ENCODE measurements at regions not wholly inside any gene's neighbourhood (a gene's known extent, or its start where the extent isn't known, plus 50 kb on each side); places are given as distances from the start of the nearest gene placed in this dataset.
"Not testable (repeated sequence)": the region's sequence is repeated elsewhere in the genome, so short reads cannot be mapped to it uniquely, and the experiment has no call there.

GRCh38 chr2:53508667-53509066, 258.9 kb upstream of the CHAC2 start:
- no peaks in the 10 kb centered on the region for H3K9me3 ChIP-seq
- no peak for DNase-seq
- no peaks in the 10 kb centered on the region for H3K36me3 ChIP-seq
- in situ Hi-C loops (cut with MboI; ENCODE audit: low sequenced_read_pairs in 4 of 4), result no loop called here
- no peak for ATAC-seq
- TF ChIP-seq POLR2A (IDR thresholded peaks at IDR 0.05), result no peak
- TF ChIP-seq, protein P1, sequence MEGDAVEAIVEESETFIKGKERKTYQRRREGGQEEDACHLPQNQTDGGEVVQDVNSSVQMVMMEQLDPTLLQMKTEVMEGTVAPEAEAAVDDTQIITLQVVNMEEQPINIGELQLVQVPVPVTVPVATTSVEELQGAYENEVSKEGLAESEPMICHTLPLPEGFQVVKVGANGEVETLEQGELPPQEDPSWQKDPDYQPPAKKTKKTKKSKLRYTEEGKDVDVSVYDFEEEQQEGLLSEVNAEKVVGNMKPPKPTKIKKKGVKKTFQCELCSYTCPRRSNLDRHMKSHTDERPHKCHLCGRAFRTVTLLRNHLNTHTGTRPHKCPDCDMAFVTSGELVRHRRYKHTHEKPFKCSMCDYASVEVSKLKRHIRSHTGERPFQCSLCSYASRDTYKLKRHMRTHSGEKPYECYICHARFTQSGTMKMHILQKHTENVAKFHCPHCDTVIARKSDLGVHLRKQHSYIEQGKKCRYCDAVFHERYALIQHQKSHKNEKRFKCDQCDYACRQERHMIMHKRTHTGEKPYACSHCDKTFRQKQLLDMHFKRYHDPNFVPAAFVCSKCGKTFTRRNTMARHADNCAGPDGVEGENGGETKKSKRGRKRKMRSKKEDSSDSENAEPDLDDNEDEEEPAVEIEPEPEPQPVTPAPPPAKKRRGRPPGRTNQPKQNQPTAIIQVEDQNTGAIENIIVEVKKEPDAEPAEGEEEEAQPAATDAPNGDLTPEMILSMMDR (IDR thresholded peaks at IDR 0.05 in 4 of 5, conservative IDR thresholded peaks at IDR 0.05 in 1 of 5), result no peak
- no peaks in the 10 kb centered on the region for H3K4me1 ChIP-seq
- H3K27ac ChIP-seq, result no peak overlapping the region
- H3K27me3 ChIP-seq, result no peaks in the 10 kb centered on the region
- H3K4me3 ChIP-seq, result no peak overlapping the region
- intact Hi-C loops (cut with DNase I; ENCODE audit: low total_unique reads), result no loop called here

- intact Hi-C loops (cut with DNase I; ENCODE audit: low total_unique reads); in situ Hi-C loops (cut with MboI; ENCODE audit: low sequenced_read_pairs in 4 of 4); H3K9me3 ChIP-seq; H3K4me1 ChIP-seq; H3K4me3 ChIP-seq; H3K27me3 ChIP-seq; H3K27ac ChIP-seq; ATAC-seq; H3K36me3 ChIP-seq; DNase-seq: not testable (repeated sequence)
Measured at GRCh38 chr2:53507070-53507469, 260.5 kb upstream of the CHAC2 start.

DNA sequence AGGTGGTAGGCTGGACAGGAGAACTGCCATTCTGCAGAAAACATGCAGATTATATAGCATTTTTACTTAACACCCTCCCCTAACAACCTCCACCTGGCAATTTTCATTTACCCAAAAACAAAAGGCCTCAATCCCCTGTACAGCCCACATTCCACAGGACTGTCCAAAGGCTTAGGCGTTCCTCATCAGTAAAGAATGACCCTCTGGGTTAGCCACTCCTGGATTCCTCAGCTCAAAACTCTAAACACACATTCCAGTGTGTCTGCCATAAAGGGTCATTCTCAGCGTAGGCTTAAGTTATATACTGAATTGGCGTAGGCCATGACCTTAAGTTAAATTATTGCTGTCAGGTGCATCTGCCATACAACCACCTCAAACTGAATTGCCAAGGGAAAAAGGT, 261.8 kb upstream of the CHAC2 start:
- intact Hi-C loops (cut with DNase I; ENCODE audit: low total_unique reads) (no loop called here), in situ Hi-C loops (cut with MboI; ENCODE audit: low sequenced_read_pairs in 4 of 4) (no loop called here)
- TF ChIP-seq POLR2A (IDR thresholded peaks at IDR 0.05), result no peak
- TF ChIP-seq, protein P1 (IDR thresholded peaks at IDR 0.05 in 4 of 5, conservative IDR thresholded peaks at IDR 0.05 in 1 of 5), result no peak
- H3K27me3 ChIP-seq, result no peaks in the 10 kb centered on the region
- no peaks in the 10 kb centered on the region for H3K4me1 ChIP-seq
- DNase-seq, result no peak
- H3K36me3 ChIP-seq, result no peaks in the 10 kb centered on the region
- H3K4me3 ChIP-seq, result no peak overlapping the region
- no peaks in the 10 kb centered on the region for H3K9me3 ChIP-seq
- no peak overlapping the region for H3K27ac ChIP-seq
- ATAC-seq, result no peak

- no peaks in the 10 kb centered on the region for H3K9me3 ChIP-seq
- no peak for DNase-seq
- no peak overlapping the region for H3K4me3 ChIP-seq
- H3K27me3 ChIP-seq, result no peaks in the 10 kb centered on the region
- in situ Hi-C loops (cut with MboI; ENCODE audit: low sequenced_read_pairs in 4 of 4), result no loop called here
- no peak for ATAC-seq
- no peaks in the 10 kb centered on the region for H3K4me1 ChIP-seq
- TF ChIP-seq, protein P1 (IDR thresholded peaks at IDR 0.05 in 4 of 5, conservative IDR thresholded peaks at IDR 0.05 in 1 of 5), result no peak
- TF ChIP-seq POLR2A (IDR thresholded peaks at IDR 0.05), result no peak
- no peaks in the 10 kb centered on the region for H3K36me3 ChIP-seq
- H3K27ac ChIP-seq, result no peak overlapping the region
- intact Hi-C loops (cut with DNase I; ENCODE audit: low total_unique reads), result no loop called here
Measured at GRCh38 chr2:53504507-53504906, 263.1 kb upstream of the CHAC2 start.

GRCh38 chr2:53500181-53500580, 267.4 kb upstream of the CHAC2 start:
- Histone ChIP-seq H3K4me1 (no peaks in the 10 kb centered on the region), H3K27ac (no peak overlapping the region), H3K27me3 (no peaks in the 10 kb centered on the region), H3K4me3 (no peak overlapping the region), H3K9me3 (no peaks in the 10 kb centered on the region), H3K36me3 (no peaks in the 10 kb centered on the region)
- TF ChIP-seq POLR2A (IDR thresholded peaks at IDR 0.05), result no peak
- TF ChIP-seq, protein P1 (IDR thresholded peaks at IDR 0.05 in 4 of 5, conservative IDR thresholded peaks at IDR 0.05 in 1 of 5), result no peak
- intact Hi-C loops (cut with DNase I; ENCODE audit: low total_unique reads), result no loop called here
- in situ Hi-C loops (cut with MboI; ENCODE audit: low sequenced_read_pairs in 4 of 4), result no loop called here
- DNase-seq (no peak), ATAC-seq (no peak)

Measured in gastrocnemius medialis (tissue), 4 donors.